CD14-positive monocyte (primary cell): ENCODE measurements at regions not wholly inside any gene's neighbourhood (a gene's known extent, or its start where the extent isn't known, plus 50 kb on each side); places are given as distances from the start of the nearest gene placed in this dataset.

Experiments
- DNase-seq, 3 donors: peaks; one replicate each; pipeline ENCODE4 v3.0.0-alpha.2; 2011 to 2022
- H2AFZ ChIP-seq: 2 replicates; pipeline ENCODE4 v1.6.0; 2012; ENCODE audit warnings: mild to moderate bottlenecking, low read depth, low read length, inconsistent platforms; ENCODE audit not compliant: insufficient read depth, poor library complexity, severe bottlenecking
- H3K27ac ChIP-seq, 2 donors: 1 replicate in 1 of 2; 2 replicates in 1 of 2; pipeline ENCODE4 v1.5.1; 2012 to 2013; ENCODE audit warnings: low read length in 2 of 2, control low read depth in 1 of 2, inconsistent platforms in 1 of 2, low read depth in 1 of 2, mild to moderate bottlenecking in 1 of 2
- H3K27me3 ChIP-seq, 2 donors: one replicate each; pipeline versions ENCODE4 v1.6.0 to v1.6.1; 2011 to 2013; ENCODE audit warnings: low read length in 2 of 2; ENCODE audit not compliant: control insufficient read depth in 2 of 2, insufficient read depth in 2 of 2
- H3K36me3 ChIP-seq, 2 donors: replicated peaks in 1 of 2; 1 replicate in 1 of 2; 2 replicates in 1 of 2; pipeline versions ENCODE4 v1.5.1 to v1.6.1; 2012 to 2013; ENCODE audit warnings: low read length in 2 of 2, control low read depth in 1 of 2, inconsistent platforms in 1 of 2, mild to moderate bottlenecking in 1 of 2; ENCODE audit not compliant: insufficient read depth in 2 of 2, control insufficient read depth in 1 of 2
- H3K4me1 ChIP-seq, 2 donors: 1 replicate in 1 of 2; 2 replicates in 1 of 2; pipeline versions ENCODE4 v1.5.1 to v1.6.1; 2012 to 2013; ENCODE audit warnings: low read length in 2 of 2, control low read depth in 1 of 2, inconsistent platforms in 1 of 2, mild to moderate bottlenecking in 1 of 2, moderate library complexity in 1 of 2; ENCODE audit not compliant: insufficient read depth in 2 of 2, control insufficient read depth in 1 of 2
- H3K4me2 ChIP-seq: replicated peaks from 2 replicates; pipeline ENCODE3; 2012; ENCODE audit warnings: low read length, moderate library complexity, mild to moderate bottlenecking; ENCODE audit not compliant: poor library complexity, severe bottlenecking; ENCODE audit errors: extremely low read depth
- H3K4me3 ChIP-seq, 3 experiments: fragments of 200-600 bp in 1 of 3; sonication (generic) in 1 of 3; replicated peaks in 1 of 3; 1 replicate in 2 of 3; 2 replicates in 1 of 3; pipeline ENCODE4 v1.5.1; 2011 to 2013; ENCODE audit warnings: low read length in 3 of 3, mild to moderate bottlenecking in 3 of 3, control low read depth in 2 of 3, low read depth in 2 of 3, inconsistent platforms in 1 of 3, moderate library complexity in 1 of 3
- H3K79me2 ChIP-seq: 2 replicates; pipeline ENCODE4 v1.6.0; 2012; ENCODE audit warnings: mild to moderate bottlenecking, control low read depth, inconsistent platforms, low read length, moderate library complexity; ENCODE audit not compliant: insufficient read depth
- H3K9ac ChIP-seq: 2 replicates; pipeline ENCODE4 v1.6.0; 2017; ENCODE audit warnings: low read length, mild to moderate bottlenecking; ENCODE audit not compliant: insufficient read depth, poor library complexity, severe bottlenecking
- H3K9me3 ChIP-seq, 2 donors: replicated peaks in 1 of 2; 1 replicate in 1 of 2; 2 replicates in 1 of 2; pipeline versions ENCODE4 v1.5.1 to v1.6.1; 2012 to 2013; ENCODE audit warnings: low read length in 2 of 2, control low read depth in 1 of 2; ENCODE audit not compliant: control insufficient read depth in 1 of 2, insufficient read depth in 1 of 2
- H4K20me1 ChIP-seq: 2 replicates; pipeline ENCODE4 v1.6.0; 2012; ENCODE audit warnings: mild to moderate bottlenecking, low read length, control low read depth, moderate library complexity; ENCODE audit not compliant: insufficient read depth
- H3K27ac Mint-ChIP-seq, 7 donors: one replicate each; pipeline ENCODE4 v1.8.0; 2020; ENCODE audit warnings: mild to moderate bottlenecking in 7 of 7, mixed read lengths in 7 of 7, moderate library complexity in 6 of 7, inconsistent platforms in 2 of 7
- H3K27me3 Mint-ChIP-seq, 3 donors: one replicate each; pipeline ENCODE4 v1.8.0; 2021 to 2022; ENCODE audit warnings: low read depth in 3 of 3, mild to moderate bottlenecking in 3 of 3, mixed read lengths in 3 of 3, moderate library complexity in 3 of 3, inconsistent platforms in 1 of 3
- H3K36me3 Mint-ChIP-seq, 2 donors: one replicate each; pipeline ENCODE4 v1.8.0; 2020; ENCODE audit warnings: mixed read lengths in 2 of 2, inconsistent platforms in 1 of 2, mild to moderate bottlenecking in 1 of 2
- H3K4me1 Mint-ChIP-seq: one replicate; pipeline ENCODE4 v1.8.0; 2020; ENCODE audit warnings: mild to moderate bottlenecking, mixed read lengths
- H3K4me3 Mint-ChIP-seq, 2 donors: one replicate each; pipeline ENCODE4 v1.8.0; 2020; ENCODE audit warnings: mild to moderate bottlenecking in 2 of 2, mixed read lengths in 2 of 2, moderate library complexity in 1 of 2
- H3K9me3 Mint-ChIP-seq, 7 donors: one replicate each; pipeline ENCODE4 v1.8.0; 2020 to 2022; ENCODE audit warnings: mixed read lengths in 7 of 7, mild to moderate bottlenecking in 6 of 7, moderate library complexity in 6 of 7, inconsistent platforms in 2 of 7
- CTCF ChIP-seq: fragments of 200-600 bp; IDR thresholded peaks from one replicate; pipeline ENCODE4 v1.8.0; 2022; ENCODE audit warnings: antibody characterized with exemption, mild to moderate bottlenecking
- WGBS: methylation state at CpG from one replicate; pipeline ENCODE4 v1.1.5; 2013; ENCODE audit warnings: missing lambda C conversion rate; ENCODE audit not compliant: insufficient coverage; 5-methylcytosine and 5-hydroxymethylcytosine counted together
- intact Hi-C, 2 donors: fragments of 100-400 bp; cut with micrococcal nuclease; formaldehyde crosslinking; loops; one replicate each; pipeline versions ENCODE4 v1.15.0 to v1.15.1; 2023

GRCh38 chr11:121829159-121829643 lies 286.8 kb downstream of the BLID start:
- Histone ChIP-seq H3K9me3 (peaks cover 9 to 18% of the 10 kb centered on the region in 2 donors), H4K20me1 (no peaks in the 10 kb centered on the region), H3K27ac (no peak overlapping the region), H3K9ac (no peak overlapping the region), H3K4me2 (no peak overlapping the region), H2AFZ (no peak overlapping the region), H3K27me3 (peaks cover 0 to 4% of the 10 kb centered on the region in 2 donors), H3K4me1 (no peaks in the 10 kb centered on the region), H3K36me3 (no peaks in the 10 kb centered on the region), H3K79me2 (no peaks in the 10 kb centered on the region), H3K4me3 (no peak overlapping the region)
- peaks cover 3 to 8% (median 3%) of the 10 kb centered on the region in 3 donors for H3K27me3 Mint-ChIP-seq
- no peak overlapping the region for H3K4me3 Mint-ChIP-seq
- 71% methylated on average over 1 of the region's 2 CpGs for WGBS
- H3K9me3 Mint-ChIP-seq = peaks cover 11 to 22% (median 17%) of the 10 kb centered on the region in 7 donors
- no peak for TF ChIP-seq CTCF
- peak overlapping the region in 3 of 7 donors; percentile 26 to 68 (median 28) for H3K27ac Mint-ChIP-seq
- H3K36me3 Mint-ChIP-seq = no peaks in the 10 kb centered on the region
- peaks cover 4% of the 10 kb centered on the region for H3K4me1 Mint-ChIP-seq
- intact Hi-C loops = no loop called here
- peak; percentile 23 to 67 (median 37) for DNase-seq

DNA sequence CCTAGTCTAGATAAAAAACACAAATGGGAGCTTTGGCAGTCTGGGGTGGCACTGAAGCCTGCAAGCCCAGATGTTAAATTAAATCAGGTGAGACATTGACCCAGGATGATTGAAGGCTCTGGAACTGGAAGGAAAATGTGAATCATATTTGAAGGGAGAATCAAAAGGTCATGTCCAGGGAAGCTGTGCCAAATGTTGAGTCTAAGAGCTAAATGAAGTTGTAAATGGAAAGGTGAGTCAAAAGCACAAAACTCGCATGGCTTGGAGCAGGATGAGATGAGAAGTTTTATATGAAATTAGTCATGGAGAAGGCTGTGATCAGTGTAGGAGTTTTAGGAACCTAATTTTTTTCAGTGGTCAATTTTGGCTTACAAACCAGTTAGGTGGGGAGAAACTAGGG lies 301.1 kb downstream of the BLID start:
- no peak overlapping the region for H3K27ac Mint-ChIP-seq
- TF ChIP-seq CTCF = no peak
- Histone ChIP-seq H3K36me3 (no peaks in the 10 kb centered on the region), H3K9me3 (peaks cover 8 to 12% of the 10 kb centered on the region in 2 donors), H3K4me2 (no peak overlapping the region), H3K79me2 (no peaks in the 10 kb centered on the region), H3K4me1 (no peaks in the 10 kb centered on the region), H3K4me3 (no peak overlapping the region), H2AFZ (no peak overlapping the region), H3K27me3 (no peaks in the 10 kb centered on the region), H3K9ac (no peak overlapping the region), H3K27ac (no peak overlapping the region), H4K20me1 (no peaks in the 10 kb centered on the region)
- H3K36me3 Mint-ChIP-seq = no peaks in the 10 kb centered on the region
- H3K4me3 Mint-ChIP-seq = no peak overlapping the region
- peaks cover 9 to 28% (median 18%) of the 10 kb centered on the region in 7 donors for H3K9me3 Mint-ChIP-seq
- no peaks in the 10 kb centered on the region for H3K4me1 Mint-ChIP-seq
- no peak for DNase-seq
- H3K27me3 Mint-ChIP-seq = peaks cover 0 to 3% (median 2%) of the 10 kb centered on the region in 3 donors
- WGBS = 92% methylated on average over 1 of the region's 1 CpG
- intact Hi-C loops = no loop called here
